ENCODE measurements at regions not wholly inside any gene's neighbourhood (a gene's known extent, or its start where the extent isn't known, plus 50 kb on each side); places are given as distances from the start of the nearest gene placed in this dataset.
"Not testable (repeated sequence)": the region's sequence is repeated elsewhere in the genome, so short reads cannot be mapped to it uniquely, and the experiment has no call there.

- intact Hi-C loops (cut with micrococcal nuclease) = not testable (repeated sequence)
Observed at GRCh38 chr10:95137990-95138625, 55.9 kb upstream of the ACSM6 start.

GRCh38 chr10:95134490-95134889 is 59.5 kb upstream of the ACSM6 start:
- Histone ChIP-seq H3K27ac (ENCODE audit: low read depth, low read length) (no peak overlapping the region), H3K4me1 (ENCODE audit: control insufficient read depth in 2 of 2, insufficient read depth in 2 of 2, low read length in 2 of 2) (no peaks in the 10 kb centered on the region), H3K27me3 (ENCODE audit: control insufficient read depth in 2 of 2, insufficient read depth in 2 of 2, low read length in 2 of 2) (no peaks in the 10 kb centered on the region), H3K9me3 (ENCODE audit: control insufficient read depth in 2 of 3, low read length in 3 of 3) (no peaks in the 10 kb centered on the region), H3K36me3 (ENCODE audit: control insufficient read depth in 2 of 3, insufficient read depth in 3 of 3, low read length in 3 of 3) (no peaks in the 10 kb centered on the region), H3K4me3 (ENCODE audit: low read length) (no peak overlapping the region)
- H3K27ac Mint-ChIP-seq = no peak overlapping the region
- peaks cover 0 to 15% (median 0%) of the 10 kb centered on the region in 11 donors for H3K9me3 Mint-ChIP-seq
- H3K27me3 Mint-ChIP-seq = peaks cover 0 to 2% (median 0%) of the 10 kb centered on the region in 5 donors
- ChIA-PET POLR2A (no interaction called here), CTCF (no interaction called here)
- H3K4me1 Mint-ChIP-seq = no peaks in the 10 kb centered on the region
- ATAC-seq (no peak), DNase-seq (no peak)
- H3K4me3 Mint-ChIP-seq = no peak overlapping the region
- peaks cover 0 to 4% (median 0%) of the 10 kb centered on the region in 5 donors for H3K36me3 Mint-ChIP-seq
- intact Hi-C loops (cut with micrococcal nuclease) = loop anchor here in 1 of 2 donors (5.0 kb wide), 3 partner anchors 48 to 468 kb away; no protein-coding TSS in a partner anchor

More at GRCh38 chr10:95137990-95138625, 55.9 kb upstream of the ACSM6 start:
- H3K9me3 ChIP-seq (ENCODE audit: control insufficient read depth in 2 of 3, low read length in 3 of 3); H3K27me3 ChIP-seq (ENCODE audit: control insufficient read depth in 2 of 2, insufficient read depth in 2 of 2, low read length in 2 of 2); DNase-seq; H3K27ac Mint-ChIP-seq; ATAC-seq; H3K4me3 Mint-ChIP-seq; H3K4me1 Mint-ChIP-seq; H3K36me3 ChIP-seq (ENCODE audit: control insufficient read depth in 2 of 3, insufficient read depth in 3 of 3, low read length in 3 of 3); H3K27me3 Mint-ChIP-seq; H3K4me3 ChIP-seq (ENCODE audit: low read length); H3K27ac ChIP-seq (ENCODE audit: low read depth, low read length); H3K36me3 Mint-ChIP-seq; CTCF ChIA-PET; H3K4me1 ChIP-seq (ENCODE audit: control insufficient read depth in 2 of 2, insufficient read depth in 2 of 2, low read length in 2 of 2); POLR2A ChIA-PET: not testable (repeated sequence)
- peaks cover 0 to 21% (median 5%) of the 10 kb centered on the region in 11 donors for H3K9me3 Mint-ChIP-seq

- Histone ChIP-seq H3K27me3 (ENCODE audit: control insufficient read depth in 2 of 2, insufficient read depth in 2 of 2, low read length in 2 of 2) (no peaks in the 10 kb centered on the region), H3K36me3 (ENCODE audit: control insufficient read depth in 2 of 3, insufficient read depth in 3 of 3, low read length in 3 of 3) (no peaks in the 10 kb centered on the region), H3K4me1 (ENCODE audit: control insufficient read depth in 2 of 2, insufficient read depth in 2 of 2, low read length in 2 of 2) (no peaks in the 10 kb centered on the region), H3K9me3 (ENCODE audit: control insufficient read depth in 2 of 3, low read length in 3 of 3) (no peaks in the 10 kb centered on the region), H3K4me3 (ENCODE audit: low read length) (no peak overlapping the region), H3K27ac (ENCODE audit: low read depth, low read length) (no peak overlapping the region)
- ChIA-PET POLR2A (no interaction called here), CTCF (no interaction called here)
- no peaks in the 10 kb centered on the region for H3K4me1 Mint-ChIP-seq
- ATAC-seq (no peak), DNase-seq (no peak)
- H3K27me3 Mint-ChIP-seq = peaks cover 0 to 2% (median 0%) of the 10 kb centered on the region in 5 donors
- H3K36me3 Mint-ChIP-seq = peaks cover 0 to 4% (median 0%) of the 10 kb centered on the region in 5 donors
- intact Hi-C loops (cut with micrococcal nuclease) = loop anchor here (1.0 to 5.0 kb wide), 5 partner anchors 48 to 468 kb away; no protein-coding TSS in a partner anchor
- H3K27ac Mint-ChIP-seq = no peak overlapping the region
- peaks cover 0 to 13% (median 0%) of the 10 kb centered on the region in 11 donors for H3K9me3 Mint-ChIP-seq
- no peak overlapping the region for H3K4me3 Mint-ChIP-seq
Observed at GRCh38 chr10:95133997-95134396, 60.0 kb upstream of the ACSM6 start.

- Mint-ChIP-seq H3K4me3 (no peak overlapping the region), H3K27me3 (peaks cover 0 to 9% (median 0%) of the 10 kb centered on the region in 5 donors), H3K36me3 (peaks cover 0 to 4% (median 0%) of the 10 kb centered on the region in 5 donors), H3K4me1 (no peaks in the 10 kb centered on the region), H3K9me3 (peaks cover 0 to 17% (median 0%) of the 10 kb centered on the region in 11 donors), H3K27ac (no peak overlapping the region)
- H3K36me3 ChIP-seq (ENCODE audit: control insufficient read depth in 2 of 3, insufficient read depth in 3 of 3, low read length in 3 of 3) = no peaks in the 10 kb centered on the region
- H3K27me3 ChIP-seq (ENCODE audit: control insufficient read depth in 2 of 2, insufficient read depth in 2 of 2, low read length in 2 of 2) = no peaks in the 10 kb centered on the region
- intact Hi-C loops (cut with micrococcal nuclease) = loop anchor here (1.0 to 5.0 kb wide), 5 partner anchors 49 to 469 kb away; no protein-coding TSS in a partner anchor
- DNase-seq (peak in 8 of 9 donors; percentile 22 to 74 (median 48)), ATAC-seq (peak; percentile 67)
- no peaks in the 10 kb centered on the region for H3K4me1 ChIP-seq (ENCODE audit: control insufficient read depth in 2 of 2, insufficient read depth in 2 of 2, low read length in 2 of 2)
- H3K27ac ChIP-seq (ENCODE audit: low read depth, low read length) = no peak overlapping the region
- CTCF ChIA-PET = interaction anchor here (0.6 to 0.8 kb wide), 2 partner anchors 126 to 231 kb away, joined by 3 read pairs; no protein-coding TSS in a partner anchor
- no peak overlapping the region for H3K4me3 ChIP-seq (ENCODE audit: low read length)
- no peaks in the 10 kb centered on the region for H3K9me3 ChIP-seq (ENCODE audit: control insufficient read depth in 2 of 3, low read length in 3 of 3)
- POLR2A ChIA-PET = no interaction called here
Observed at GRCh38 chr10:95133016-95133752, 60.9 kb upstream of the ACSM6 start.

GRCh38 chr10:95130429-95130828 is 61.1 kb upstream of the CYP2C8 start:
- H3K27ac ChIP-seq (ENCODE audit: low read depth, low read length); H3K27me3 ChIP-seq (ENCODE audit: control insufficient read depth in 2 of 2, insufficient read depth in 2 of 2, low read length in 2 of 2); H3K4me1 ChIP-seq (ENCODE audit: control insufficient read depth in 2 of 2, insufficient read depth in 2 of 2, low read length in 2 of 2); CTCF ChIA-PET; DNase-seq; H3K27ac Mint-ChIP-seq; H3K4me1 Mint-ChIP-seq; H3K9me3 ChIP-seq (ENCODE audit: control insufficient read depth in 2 of 3, low read length in 3 of 3); POLR2A ChIA-PET; H3K36me3 ChIP-seq (ENCODE audit: control insufficient read depth in 2 of 3, insufficient read depth in 3 of 3, low read length in 3 of 3); ATAC-seq; H3K36me3 Mint-ChIP-seq; H3K4me3 Mint-ChIP-seq; H3K4me3 ChIP-seq (ENCODE audit: low read length): not testable (repeated sequence)
- peaks cover 0 to 12% (median 0%) of the 10 kb centered on the region in 11 donors for H3K9me3 Mint-ChIP-seq
- peaks cover 0 to 11% (median 0%) of the 10 kb centered on the region in 5 donors for H3K27me3 Mint-ChIP-seq
- intact Hi-C loops (cut with micrococcal nuclease) = loop anchor here in 1 of 2 donors (5.0 kb wide), 3 partner anchors 52 to 472 kb away; no protein-coding TSS in a partner anchor

- intact Hi-C loops (cut with micrococcal nuclease) = no loop called here
- ChIA-PET CTCF (no interaction called here), POLR2A (no interaction called here)
- Mint-ChIP-seq H3K27me3 (peaks cover 0 to 21% (median 0%) of the 10 kb centered on the region in 5 donors), H3K27ac (no peak overlapping the region), H3K36me3 (no peaks in the 10 kb centered on the region), H3K4me1 (no peaks in the 10 kb centered on the region), H3K9me3 (peaks cover 0 to 18% (median 6%) of the 10 kb centered on the region in 11 donors), H3K4me3 (no peak overlapping the region)
- no peaks in the 10 kb centered on the region for H3K9me3 ChIP-seq (ENCODE audit: control insufficient read depth in 2 of 3, low read length in 3 of 3)
- H3K4me1 ChIP-seq (ENCODE audit: control insufficient read depth in 2 of 2, insufficient read depth in 2 of 2, low read length in 2 of 2) = no peaks in the 10 kb centered on the region
- H3K27me3 ChIP-seq (ENCODE audit: control insufficient read depth in 2 of 2, insufficient read depth in 2 of 2, low read length in 2 of 2) = no peaks in the 10 kb centered on the region
- no peak for DNase-seq
- H3K27ac ChIP-seq (ENCODE audit: low read depth, low read length) = no peak overlapping the region
- no peaks in the 10 kb centered on the region for H3K36me3 ChIP-seq (ENCODE audit: control insufficient read depth in 2 of 3, insufficient read depth in 3 of 3, low read length in 3 of 3)
- no peak overlapping the region for H3K4me3 ChIP-seq (ENCODE audit: low read length)
- ATAC-seq = no peak
Observed at GRCh38 chr10:95125582-95125981, 56.3 kb upstream of the CYP2C8 start.
